Osteoblast (primary cell): ENCODE measurements at regions not wholly inside any gene's neighbourhood (a gene's known extent, or its start where the extent isn't known, plus 50 kb on each side); places are given as distances from the start of the nearest gene placed in this dataset.

ENCODE experiments used
- DNase-seq: peaks from one replicate; pipeline ENCODE4 v3.0.0; 2011; ENCODE audit warnings: low spot score, mixed read lengths; ENCODE audit not compliant: insufficient read length; ENCODE audit errors: missing footprints
- H2AFZ ChIP-seq: 2 replicates; pipeline ENCODE4 v1.6.0; 2011; ENCODE audit warnings: mild to moderate bottlenecking, low read length
- H3K27ac ChIP-seq: 2 replicates; pipeline ENCODE4 v1.5.1; 2011; ENCODE audit warnings: mild to moderate bottlenecking, low read depth, low read length, moderate library complexity
- H3K27me3 ChIP-seq: 2 replicates; pipeline ENCODE4 v1.6.0; 2012; ENCODE audit warnings: mild to moderate bottlenecking, control low read depth, inconsistent platforms, low read length, moderate library complexity; ENCODE audit not compliant: insufficient read depth
- H3K36me3 ChIP-seq: 2 replicates; pipeline ENCODE4 v1.5.1; 2011; ENCODE audit warnings: mild to moderate bottlenecking, low read length, control low read depth, moderate library complexity; ENCODE audit not compliant: insufficient read depth
- H3K4me1 ChIP-seq: 2 replicates; pipeline ENCODE4 v1.5.1; 2011; ENCODE audit warnings: mild to moderate bottlenecking, low read length, control low read depth, moderate library complexity; ENCODE audit not compliant: insufficient read depth
- H3K4me2 ChIP-seq: 2 replicates; pipeline ENCODE4 v1.6.0; 2011; ENCODE audit warnings: mild to moderate bottlenecking, low read length; ENCODE audit not compliant: insufficient read depth
- H3K4me3 ChIP-seq: fragments of 200-600 bp; sonication (generic); 3 replicates; pipeline ENCODE4 v1.5.1; 2012; ENCODE audit warnings: mild to moderate bottlenecking, low read length, inconsistent platforms; ENCODE audit not compliant: insufficient read depth
- H3K79me2 ChIP-seq: 2 replicates; pipeline ENCODE4 v1.6.0; 2012; ENCODE audit warnings: mild to moderate bottlenecking, low read length, control low read depth, inconsistent platforms; ENCODE audit not compliant: insufficient read depth
- H3K9me3 ChIP-seq: 2 replicates; pipeline ENCODE4 v1.5.1; 2011; ENCODE audit warnings: low read depth, low read length, control low read depth
- H4K20me1 ChIP-seq: 2 replicates; pipeline ENCODE4 v1.6.0; 2012; ENCODE audit warnings: mild to moderate bottlenecking, low read length, control low read depth; ENCODE audit not compliant: insufficient read depth
- CTCF ChIP-seq: IDR thresholded peaks from 2 replicates; pipeline ENCODE4 v1.5.1; 2011; ENCODE audit warnings: mild to moderate bottlenecking, low read depth, low read length, moderate library complexity; ENCODE audit errors: extremely low read depth

GRCh38 chr5:57710126-57710525 is 227.5 kb upstream of the ACTBL2 start:
- peak; percentile 54 for DNase-seq
- no peaks in the 10 kb centered on the region for H3K79me2 ChIP-seq
- H3K4me2 ChIP-seq, result no peak overlapping the region
- peak overlapping the region; percentile 83 for H2AFZ ChIP-seq
- H4K20me1 ChIP-seq, result no peaks in the 10 kb centered on the region
- H3K9me3 ChIP-seq, result no peaks in the 10 kb centered on the region
- H3K27me3 ChIP-seq, result no peaks in the 10 kb centered on the region
- no peaks in the 10 kb centered on the region for H3K36me3 ChIP-seq
- TF ChIP-seq CTCF, result no peak
- no peak overlapping the region for H3K4me3 ChIP-seq
- peaks cover 8% of the 10 kb centered on the region for H3K4me1 ChIP-seq
- peak overlapping the region; percentile 50 for H3K27ac ChIP-seq

GRCh38 chr5:57705769-57706168 is 223.2 kb upstream of the ACTBL2 start:
- TF ChIP-seq CTCF, result no peak
- no peak overlapping the region for H2AFZ ChIP-seq

GRCh38 chr5:57703721-57704120 is 221.1 kb upstream of the ACTBL2 start:
- H3K27me3 ChIP-seq, result no peaks in the 10 kb centered on the region
- no peak overlapping the region for H3K4me2 ChIP-seq
- no peaks in the 10 kb centered on the region for H3K4me1 ChIP-seq
- H2AFZ ChIP-seq, result no peak overlapping the region
- H4K20me1 ChIP-seq, result no peaks in the 10 kb centered on the region
- DNase-seq, result no peak
- H3K9me3 ChIP-seq, result no peaks in the 10 kb centered on the region
- no peaks in the 10 kb centered on the region for H3K36me3 ChIP-seq
- no peak overlapping the region for H3K27ac ChIP-seq
- TF ChIP-seq CTCF, result no peak
- H3K4me3 ChIP-seq, result no peak overlapping the region
- H3K79me2 ChIP-seq, result no peaks in the 10 kb centered on the region

More at GRCh38 chr5:57705769-57706168, 223.2 kb upstream of the ACTBL2 start:
- Histone ChIP-seq H3K4me3 (no peak overlapping the region), H3K79me2 (no peaks in the 10 kb centered on the region), H4K20me1 (no peaks in the 10 kb centered on the region), H3K27ac (no peak overlapping the region), H3K36me3 (no peaks in the 10 kb centered on the region), H3K9me3 (no peaks in the 10 kb centered on the region), H3K4me1 (peaks cover 8% of the 10 kb centered on the region), H3K27me3 (no peaks in the 10 kb centered on the region), H3K4me2 (no peak overlapping the region)
- no peak for DNase-seq

GRCh38 chr5:57700484-57700883 is 217.9 kb upstream of the ACTBL2 start:
- no peak overlapping the region for H3K4me3 ChIP-seq

More at GRCh38 chr5:57700484-57700883, 217.9 kb upstream of the ACTBL2 start:
- Histone ChIP-seq H3K4me2 (no peak overlapping the region), H3K27ac (no peak overlapping the region), H3K36me3 (no peaks in the 10 kb centered on the region), H2AFZ (no peak overlapping the region), H4K20me1 (no peaks in the 10 kb centered on the region), H3K79me2 (no peaks in the 10 kb centered on the region), H3K27me3 (no peaks in the 10 kb centered on the region), H3K4me1 (peaks cover 5% of the 10 kb centered on the region), H3K9me3 (no peaks in the 10 kb centered on the region)
- no peak for TF ChIP-seq CTCF
- DNase-seq, result no peak
